ENCODE measurements at regions not wholly inside any gene's neighbourhood (a gene's known extent, or its start where the extent isn't known, plus 50 kb on each side); places are given as distances from the start of the nearest gene placed in this dataset.

DNA sequence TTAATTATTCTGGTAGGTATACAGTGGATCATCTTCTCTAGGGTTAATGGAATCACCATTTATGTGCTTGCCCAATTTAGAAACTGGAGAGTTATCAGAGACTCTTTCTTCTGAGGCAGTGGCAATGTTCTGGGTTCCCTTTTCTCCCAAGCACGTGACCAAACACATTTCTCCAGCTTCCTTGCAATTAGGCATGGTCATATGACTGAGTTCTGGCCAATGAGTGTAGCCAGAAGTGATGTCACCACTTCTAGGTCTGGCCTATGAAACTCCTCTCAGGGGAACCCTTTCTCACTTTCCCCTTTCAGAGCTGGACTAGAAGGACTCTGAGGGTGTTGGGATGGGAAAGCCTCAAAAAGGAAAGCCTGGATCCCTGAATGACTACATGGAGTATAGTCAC is 172.0 kb downstream of the NSG2 start:
- TF ChIP-seq, protein P1, sequence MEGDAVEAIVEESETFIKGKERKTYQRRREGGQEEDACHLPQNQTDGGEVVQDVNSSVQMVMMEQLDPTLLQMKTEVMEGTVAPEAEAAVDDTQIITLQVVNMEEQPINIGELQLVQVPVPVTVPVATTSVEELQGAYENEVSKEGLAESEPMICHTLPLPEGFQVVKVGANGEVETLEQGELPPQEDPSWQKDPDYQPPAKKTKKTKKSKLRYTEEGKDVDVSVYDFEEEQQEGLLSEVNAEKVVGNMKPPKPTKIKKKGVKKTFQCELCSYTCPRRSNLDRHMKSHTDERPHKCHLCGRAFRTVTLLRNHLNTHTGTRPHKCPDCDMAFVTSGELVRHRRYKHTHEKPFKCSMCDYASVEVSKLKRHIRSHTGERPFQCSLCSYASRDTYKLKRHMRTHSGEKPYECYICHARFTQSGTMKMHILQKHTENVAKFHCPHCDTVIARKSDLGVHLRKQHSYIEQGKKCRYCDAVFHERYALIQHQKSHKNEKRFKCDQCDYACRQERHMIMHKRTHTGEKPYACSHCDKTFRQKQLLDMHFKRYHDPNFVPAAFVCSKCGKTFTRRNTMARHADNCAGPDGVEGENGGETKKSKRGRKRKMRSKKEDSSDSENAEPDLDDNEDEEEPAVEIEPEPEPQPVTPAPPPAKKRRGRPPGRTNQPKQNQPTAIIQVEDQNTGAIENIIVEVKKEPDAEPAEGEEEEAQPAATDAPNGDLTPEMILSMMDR (IDR thresholded peaks at IDR 0.05 in 4 of 5, conservative IDR thresholded peaks at IDR 0.05 in 1 of 5), result no peak
- TF ChIP-seq POLR2A (IDR thresholded peaks at IDR 0.05), result no peak

Measured in gastrocnemius medialis (tissue), 4 donors.